Caco-2 (cell line): ENCODE measurements at regions not wholly inside any gene's neighbourhood (a gene's known extent, or its start where the extent isn't known, plus 50 kb on each side); places are given as distances from the start of the nearest gene placed in this dataset.

ENCODE experiments used
- BruUV-seq: library from RNA; stranded (reverse); fragments of 400-500 nt; replicated peaks from 2 replicates; lab custom pipeline; 2021; lab: Mats Ljungman, UMichigan
- CTCF ChIA-PET: fragments of 300-600 bp; sonication (Branson Sonifier 250); formaldehyde crosslinking; loops from one replicate; lab custom pipeline; 2022; ENCODE audit warnings: antibody characterized with exemption; lab: Charles Lee
- POLR2A ChIA-PET: fragments of 300-600 bp; sonication (Branson Sonifier 250); formaldehyde crosslinking; loops from one replicate; lab custom pipeline; 2022; ENCODE audit warnings: antibody characterized with exemption; lab: Charles Lee
- DNase-seq, 2 experiments: peaks; one replicate each; pipeline versions ENCODE4 v3.0.0 to v3.0.0-alpha.2; 2020 to 2022
- H3K27me3 ChIP-seq: replicated peaks from 2 replicates; pipeline ENCODE4 v1.6.0; 2011; ENCODE audit warnings: low read length; ENCODE audit not compliant: control insufficient read depth, insufficient read depth
- H3K36me3 ChIP-seq: 2 replicates; pipeline ENCODE4 v1.5.1; 2011; ENCODE audit warnings: low read length; ENCODE audit not compliant: control insufficient read depth, insufficient read depth
- H3K4me1 ChIP-seq: fragments of 250-450 bp; sonication (Bioruptor Pico); 2 replicates; pipeline ENCODE4 v1.5.1; 2020; ENCODE audit warnings: mild to moderate bottlenecking
- H3K4me3 ChIP-seq: 2 replicates; pipeline ENCODE4 v1.5.1; 2011; ENCODE audit warnings: low read depth, mild to moderate bottlenecking, control low read depth, low read length
- H3K9me3 ChIP-seq: fragments of 250-450 bp; sonication (Bioruptor Pico); 2 replicates; pipeline ENCODE4 v1.5.1; 2020; ENCODE audit warnings: mild to moderate bottlenecking, moderate library complexity
- H3K27ac Mint-ChIP-seq: one replicate; pipeline ENCODE4 v1.8.0; 2022; ENCODE audit warnings: mixed read lengths; ENCODE audit not compliant: unreplicated experiment
- H3K27me3 Mint-ChIP-seq: one replicate; pipeline ENCODE4 v1.8.0; 2022; ENCODE audit warnings: mixed read lengths; ENCODE audit not compliant: insufficient read depth, unreplicated experiment
- H3K36me3 Mint-ChIP-seq: one replicate; pipeline ENCODE4 v1.8.0; 2022; ENCODE audit warnings: mild to moderate bottlenecking, mixed read lengths; ENCODE audit not compliant: insufficient read depth, unreplicated experiment
- H3K4me1 Mint-ChIP-seq: one replicate; pipeline ENCODE4 v1.8.0; 2022; ENCODE audit warnings: low read depth, mixed read lengths; ENCODE audit not compliant: unreplicated experiment
- H3K4me3 Mint-ChIP-seq: one replicate; pipeline ENCODE4 v1.8.0; 2022; ENCODE audit warnings: mild to moderate bottlenecking, moderate library complexity, mixed read lengths; ENCODE audit not compliant: unreplicated experiment
- H3K9me3 Mint-ChIP-seq: one replicate; pipeline ENCODE4 v1.8.0; 2022; ENCODE audit warnings: mixed read lengths; ENCODE audit not compliant: unreplicated experiment
- CTCF ChIP-seq, 2 experiments: fragments of 200-600 bp in 1 of 2; IDR thresholded peaks; 1 replicate in 1 of 2; 2 replicates in 1 of 2; pipeline versions ENCODE4 v1.5.1 to v1.8.0; 2011 to 2022; ENCODE audit warnings: antibody characterized with exemption in 1 of 2, control low read depth in 1 of 2, inconsistent platforms in 1 of 2, low read depth in 1 of 2, low read length in 1 of 2, mild to moderate bottlenecking in 1 of 2, moderate library complexity in 1 of 2; ENCODE audit not compliant: insufficient read depth in 1 of 2, severe bottlenecking in 1 of 2, unreplicated experiment in 1 of 2
- intact Hi-C: fragments of 100-400 bp; cut with micrococcal nuclease; formaldehyde crosslinking; loops from one replicate; pipeline ENCODE4 v1.10.0; 2022; ENCODE audit not compliant: unreplicated experiment

GRCh38 chr12:97630356-97630755, 167.8 kb downstream of the RMST start:
- BruUV-seq, result no TSS peak
- TF ChIP-seq CTCF (IDR thresholded peaks at IDR 0.05; ENCODE audit: insufficient read depth in 1 of 2, low read depth in 1 of 2, low read length in 1 of 2, severe bottlenecking in 1 of 2, unreplicated experiment in 1 of 2), result no peak
- peaks cover 6% of the 10 kb centered on the region for H3K9me3 Mint-ChIP-seq
- Histone ChIP-seq H3K4me1 (no peaks in the 10 kb centered on the region; the same call in 1 of the 2 replicates), H3K4me3 (no peak overlapping the region), H3K27me3 (no peaks in the 10 kb centered on the region), H3K9me3 (no peaks in the 10 kb centered on the region), H3K36me3 (no peaks in the 10 kb centered on the region)
- POLR2A ChIA-PET, result no interaction called here
- CTCF ChIA-PET, result no interaction called here
- H3K4me3 Mint-ChIP-seq, result no peak overlapping the region
- no peak overlapping the region for H3K27ac Mint-ChIP-seq
- no peak for DNase-seq
- H3K27me3 Mint-ChIP-seq, result peaks cover under 1% of the 10 kb centered on the region
- H3K4me1 Mint-ChIP-seq, result no peaks in the 10 kb centered on the region
- H3K36me3 Mint-ChIP-seq, result no peaks in the 10 kb centered on the region
- intact Hi-C loops, result no loop called here

- Histone ChIP-seq H3K9me3 (no peaks in the 10 kb centered on the region), H3K36me3 (no peaks in the 10 kb centered on the region), H3K27me3 (no peaks in the 10 kb centered on the region), H3K4me1 (no peaks in the 10 kb centered on the region; the same call in 1 of the 2 replicates), H3K4me3 (no peak overlapping the region)
- no TSS peak for BruUV-seq
- no peaks in the 10 kb centered on the region for H3K4me1 Mint-ChIP-seq
- intact Hi-C loops, result no loop called here
- H3K27ac Mint-ChIP-seq, result no peak overlapping the region
- H3K9me3 Mint-ChIP-seq, result peaks cover 12% of the 10 kb centered on the region
- ChIA-PET CTCF (no interaction called here), POLR2A (no interaction called here)
- H3K4me3 Mint-ChIP-seq, result no peak overlapping the region
- no peak for DNase-seq
- H3K36me3 Mint-ChIP-seq, result no peaks in the 10 kb centered on the region
- peaks cover 2% of the 10 kb centered on the region for H3K27me3 Mint-ChIP-seq
- no peak for TF ChIP-seq CTCF (IDR thresholded peaks at IDR 0.05; ENCODE audit: insufficient read depth in 1 of 2, low read depth in 1 of 2, low read length in 1 of 2, severe bottlenecking in 1 of 2, unreplicated experiment in 1 of 2)
Measured at GRCh38 chr12:97630875-97631274, 168.3 kb downstream of the RMST start.

- no peaks in the 10 kb centered on the region; the same call in 1 of the 2 replicates for H3K9me3 ChIP-seq
- no peaks in the 10 kb centered on the region for H3K4me1 Mint-ChIP-seq
- no peak for DNase-seq
- peaks cover 22% of the 10 kb centered on the region for H3K9me3 Mint-ChIP-seq
- H3K4me3 ChIP-seq, result no peak overlapping the region
- ChIA-PET CTCF (no interaction called here), POLR2A (no interaction called here)
- no peak overlapping the region for H3K27ac Mint-ChIP-seq
- no peaks in the 10 kb centered on the region for H3K27me3 ChIP-seq
- no peaks in the 10 kb centered on the region for H3K36me3 ChIP-seq
- H3K27me3 Mint-ChIP-seq, result peaks cover 2% of the 10 kb centered on the region
- no peaks in the 10 kb centered on the region for H3K36me3 Mint-ChIP-seq
- intact Hi-C loops, result no loop called here
- TF ChIP-seq CTCF (IDR thresholded peaks at IDR 0.05; ENCODE audit: insufficient read depth in 1 of 2, low read depth in 1 of 2, low read length in 1 of 2, severe bottlenecking in 1 of 2, unreplicated experiment in 1 of 2), result no peak
- BruUV-seq, result no TSS peak
- H3K4me1 ChIP-seq, result peaks cover 13% of the 10 kb centered on the region
- H3K4me3 Mint-ChIP-seq, result no peak overlapping the region
Measured at GRCh38 chr12:97637770-97638169, 175.2 kb downstream of the RMST start.
